ENCODE measurements at regions not wholly inside any gene's neighbourhood (a gene's known extent, or its start where the extent isn't known, plus 50 kb on each side); places are given as distances from the start of the nearest gene placed in this dataset.

GRCh38 chr2:164155558-164155957 is 419.8 kb upstream of the FIGN start:
- ATAC-seq: no peak
- H3K9me3 ChIP-seq: peaks cover 0 to 4% of the 10 kb centered on the region in 2 donors
- intact Hi-C loops (cut with DNase I): no loop called here
- H3K4me3 ChIP-seq: no peak overlapping the region
- no peaks in the 10 kb centered on the region for H3K27me3 ChIP-seq
- no peak for DNase-seq
- H3K36me3 ChIP-seq: no peaks in the 10 kb centered on the region
- TF ChIP-seq CTCF (IDR thresholded peaks at IDR 0.05): no peak
- H3K4me1 ChIP-seq: no peaks in the 10 kb centered on the region
- H3K27ac ChIP-seq: no peak overlapping the region

- no peaks in the 10 kb centered on the region for H3K27me3 ChIP-seq
- no peaks in the 10 kb centered on the region for H3K4me1 ChIP-seq
- no peaks in the 10 kb centered on the region for H3K9me3 ChIP-seq
- no peak for ATAC-seq
- H3K27ac ChIP-seq: no peak overlapping the region
- H3K36me3 ChIP-seq: no peaks in the 10 kb centered on the region
- H3K4me3 ChIP-seq: no peak overlapping the region
- TF ChIP-seq CTCF (IDR thresholded peaks at IDR 0.05): no peak
- peak in 1 of 4 donors; percentile 5 for DNase-seq
- intact Hi-C loops (cut with DNase I): no loop called here
Measured at GRCh38 chr2:164151522-164151921, 415.7 kb upstream of the FIGN start.

GRCh38 chr2:164150604-164151003 is 414.8 kb upstream of the FIGN start:
- Histone ChIP-seq H3K27me3 (no peaks in the 10 kb centered on the region), H3K36me3 (no peaks in the 10 kb centered on the region), H3K27ac (no peak overlapping the region), H3K9me3 (no peaks in the 10 kb centered on the region), H3K4me1 (no peaks in the 10 kb centered on the region), H3K4me3 (no peak overlapping the region)
- intact Hi-C loops (cut with DNase I): no loop called here
- DNase-seq (no peak), ATAC-seq (no peak)
- no peak for TF ChIP-seq CTCF (IDR thresholded peaks at IDR 0.05)

GRCh38 chr2:164146441-164146840 is 410.6 kb upstream of the FIGN start:
- Histone ChIP-seq H3K27ac (no peak overlapping the region), H3K27me3 (no peaks in the 10 kb centered on the region), H3K4me3 (no peak overlapping the region), H3K36me3 (no peaks in the 10 kb centered on the region), H3K4me1 (no peaks in the 10 kb centered on the region), H3K9me3 (peaks cover 0 to 4% of the 10 kb centered on the region in 2 donors)
- no peak for ATAC-seq
- no peak for DNase-seq
- no peak for TF ChIP-seq CTCF (IDR thresholded peaks at IDR 0.05)
- intact Hi-C loops (cut with DNase I): no loop called here

GRCh38 chr2:164145093-164145987 is 409.5 kb upstream of the FIGN start:
- Histone ChIP-seq H3K36me3 (no peaks in the 10 kb centered on the region), H3K4me1 (no peaks in the 10 kb centered on the region), H3K27ac (no peak overlapping the region), H3K27me3 (no peaks in the 10 kb centered on the region), H3K4me3 (no peak overlapping the region), H3K9me3 (peaks cover 0 to 4% of the 10 kb centered on the region in 2 donors)
- ATAC-seq (no peak), DNase-seq (no peak)
- no peak for TF ChIP-seq CTCF (IDR thresholded peaks at IDR 0.05)
- intact Hi-C loops (cut with DNase I): no loop called here

Measured in left lung (tissue), 4 donors.